ENCODE measurements at regions not wholly inside any gene's neighbourhood (a gene's known extent, or its start where the extent isn't known, plus 50 kb on each side); places are given as distances from the start of the nearest gene placed in this dataset.

- no peak for DNase-seq
These were observed 75.4 kb downstream of the VCPKMT start for GRCh38 chr14:50040895-50041465.

- DNase-seq: no peak
These were observed 74.4 kb downstream of the VCPKMT start for GRCh38 chr14:50041980-50042379.

GRCh38 chr14:50044042-50044651, 72.2 kb downstream of the VCPKMT start:
- no peak for DNase-seq

GRCh38 chr14:50045039-50045711, 71.2 kb downstream of the VCPKMT start:
- DNase-seq: no peak

GRCh38 chr14:50045837-50046236, 70.5 kb downstream of the VCPKMT start:
- DNase-seq: no peak

GRCh38 chr14:50047274-50047676, 69.1 kb downstream of the VCPKMT start:
- no peak for DNase-seq

- DNase-seq: no peak
These were observed 67.3 kb downstream of the VCPKMT start for GRCh38 chr14:50049093-50049492.

- DNase-seq: no peak
These were observed 66.4 kb downstream of the VCPKMT start for GRCh38 chr14:50049703-50050570.

- DNase-seq: no peak
These were observed 65.3 kb downstream of the VCPKMT start for GRCh38 chr14:50051106-50051505.

- DNase-seq: no peak
These were observed 64.7 kb downstream of the VCPKMT start for GRCh38 chr14:50051706-50052105.

- DNase-seq: no peak
These were observed 63.9 kb downstream of the VCPKMT start for GRCh38 chr14:50052517-50052916.

GRCh38 chr14:50053935-50054334, 62.4 kb downstream of the VCPKMT start:
- no peak for DNase-seq

GRCh38 chr14:50055461-50056228, 60.7 kb downstream of the VCPKMT start:
- no peak for DNase-seq

- DNase-seq: no peak
These were observed 59.9 kb downstream of the VCPKMT start for GRCh38 chr14:50056435-50056834.

- DNase-seq: no peak
These were observed 59.0 kb downstream of the VCPKMT start for GRCh38 chr14:50057331-50057730.

- no peak for DNase-seq
These were observed 58.3 kb downstream of the VCPKMT start for GRCh38 chr14:50058113-50058512.

All from NCI-H187 treated with DMSO at 0.1 percent for 48 hours (cell line).